ENCODE measurements at regions not wholly inside any gene's neighbourhood (a gene's known extent, or its start where the extent isn't known, plus 50 kb on each side); places are given as distances from the start of the nearest gene placed in this dataset.

DNA sequence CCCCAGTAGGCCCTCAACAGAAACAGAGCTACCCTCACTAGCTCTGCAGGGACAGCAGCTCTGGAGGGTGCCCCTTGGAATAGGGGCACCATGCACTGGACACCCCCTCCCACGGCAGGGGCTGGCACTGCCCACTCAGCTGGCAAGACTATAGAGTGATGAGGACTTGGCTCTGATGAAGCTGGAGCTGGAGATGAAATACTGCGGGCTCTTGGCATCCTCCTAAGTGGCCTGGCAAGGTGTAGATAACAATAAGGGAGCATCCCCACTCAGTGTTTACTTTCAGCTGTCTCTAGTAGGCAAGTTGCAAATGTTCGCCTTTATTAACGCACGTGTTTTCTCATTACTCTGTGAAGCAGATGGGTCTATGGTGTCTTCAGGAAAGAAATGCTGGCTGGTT lies 92.7 kb downstream of the PDCL3 start:
- TF ChIP-seq POLR2A (IDR thresholded peaks at IDR 0.05) (no peak), EP300 (IDR thresholded peaks at IDR 0.05) (no peak)
- TF ChIP-seq, protein P1, sequence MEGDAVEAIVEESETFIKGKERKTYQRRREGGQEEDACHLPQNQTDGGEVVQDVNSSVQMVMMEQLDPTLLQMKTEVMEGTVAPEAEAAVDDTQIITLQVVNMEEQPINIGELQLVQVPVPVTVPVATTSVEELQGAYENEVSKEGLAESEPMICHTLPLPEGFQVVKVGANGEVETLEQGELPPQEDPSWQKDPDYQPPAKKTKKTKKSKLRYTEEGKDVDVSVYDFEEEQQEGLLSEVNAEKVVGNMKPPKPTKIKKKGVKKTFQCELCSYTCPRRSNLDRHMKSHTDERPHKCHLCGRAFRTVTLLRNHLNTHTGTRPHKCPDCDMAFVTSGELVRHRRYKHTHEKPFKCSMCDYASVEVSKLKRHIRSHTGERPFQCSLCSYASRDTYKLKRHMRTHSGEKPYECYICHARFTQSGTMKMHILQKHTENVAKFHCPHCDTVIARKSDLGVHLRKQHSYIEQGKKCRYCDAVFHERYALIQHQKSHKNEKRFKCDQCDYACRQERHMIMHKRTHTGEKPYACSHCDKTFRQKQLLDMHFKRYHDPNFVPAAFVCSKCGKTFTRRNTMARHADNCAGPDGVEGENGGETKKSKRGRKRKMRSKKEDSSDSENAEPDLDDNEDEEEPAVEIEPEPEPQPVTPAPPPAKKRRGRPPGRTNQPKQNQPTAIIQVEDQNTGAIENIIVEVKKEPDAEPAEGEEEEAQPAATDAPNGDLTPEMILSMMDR (IDR thresholded peaks at IDR 0.05): no peak

Measured in tibial nerve (tissue), 4 donors.